GM12864 (cell line): ENCODE measurements at regions not wholly inside any gene's neighbourhood (a gene's known extent, or its start where the extent isn't known, plus 50 kb on each side); places are given as distances from the start of the nearest gene placed in this dataset.

Experiments
- DNase-seq: peaks from one replicate; pipeline ENCODE4 v3.0.0-alpha.2; 2011; ENCODE audit warnings: low read depth
- H3K4me3 ChIP-seq: 2 replicates; pipeline ENCODE4 v1.5.1; 2011; ENCODE audit warnings: mild to moderate bottlenecking, low read depth, low read length, control low read depth
- TF ChIP-seq, protein P1 (sequence below): IDR thresholded peaks from 2 replicates; pipeline ENCODE4 v1.5.1; 2011; ENCODE audit warnings: low read depth, mild to moderate bottlenecking, moderate library complexity, low read length, control low read depth, inconsistent platforms; ENCODE audit errors: missing control alignments

DNA sequence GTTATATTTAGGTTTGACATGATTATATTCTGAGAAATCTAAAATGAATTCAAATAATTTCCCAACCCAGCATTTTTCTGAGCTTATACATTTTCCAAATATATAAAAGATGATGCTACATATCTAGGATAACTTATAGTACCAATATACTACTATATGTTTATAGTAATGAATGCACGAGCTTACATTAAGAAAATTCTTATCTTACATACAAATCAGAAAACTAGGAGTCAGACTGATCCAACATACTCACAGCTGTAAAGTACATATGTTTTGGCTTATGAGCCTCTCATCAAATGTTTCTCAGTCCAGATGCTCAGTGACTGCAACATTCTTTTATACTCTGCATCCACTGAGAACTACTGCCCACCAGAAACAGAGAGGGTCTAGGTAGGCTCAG is 491.3 kb upstream of the KLF12 start:
- no peak overlapping the region for H3K4me3 ChIP-seq
- TF ChIP-seq, protein P1, sequence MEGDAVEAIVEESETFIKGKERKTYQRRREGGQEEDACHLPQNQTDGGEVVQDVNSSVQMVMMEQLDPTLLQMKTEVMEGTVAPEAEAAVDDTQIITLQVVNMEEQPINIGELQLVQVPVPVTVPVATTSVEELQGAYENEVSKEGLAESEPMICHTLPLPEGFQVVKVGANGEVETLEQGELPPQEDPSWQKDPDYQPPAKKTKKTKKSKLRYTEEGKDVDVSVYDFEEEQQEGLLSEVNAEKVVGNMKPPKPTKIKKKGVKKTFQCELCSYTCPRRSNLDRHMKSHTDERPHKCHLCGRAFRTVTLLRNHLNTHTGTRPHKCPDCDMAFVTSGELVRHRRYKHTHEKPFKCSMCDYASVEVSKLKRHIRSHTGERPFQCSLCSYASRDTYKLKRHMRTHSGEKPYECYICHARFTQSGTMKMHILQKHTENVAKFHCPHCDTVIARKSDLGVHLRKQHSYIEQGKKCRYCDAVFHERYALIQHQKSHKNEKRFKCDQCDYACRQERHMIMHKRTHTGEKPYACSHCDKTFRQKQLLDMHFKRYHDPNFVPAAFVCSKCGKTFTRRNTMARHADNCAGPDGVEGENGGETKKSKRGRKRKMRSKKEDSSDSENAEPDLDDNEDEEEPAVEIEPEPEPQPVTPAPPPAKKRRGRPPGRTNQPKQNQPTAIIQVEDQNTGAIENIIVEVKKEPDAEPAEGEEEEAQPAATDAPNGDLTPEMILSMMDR: no peak
- DNase-seq: no peak

DNA sequence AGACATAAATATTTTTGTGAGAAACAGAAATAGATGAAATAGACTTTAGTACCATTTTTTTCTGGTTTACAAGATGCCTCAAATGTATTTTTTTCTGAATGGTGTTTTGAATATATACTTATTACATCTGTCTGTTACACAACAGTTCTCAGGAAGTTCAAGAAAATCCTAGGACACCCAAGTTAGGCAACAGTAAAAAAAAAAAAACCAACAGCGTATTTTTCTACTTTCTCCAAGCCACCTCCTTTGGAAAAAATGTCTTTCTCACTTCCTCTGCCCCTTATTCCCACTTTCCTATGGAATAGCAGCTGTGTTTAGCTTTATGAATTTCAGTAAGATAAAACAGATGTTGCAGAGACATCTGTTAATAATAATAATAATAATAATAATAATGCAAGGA is 489.6 kb upstream of the KLF12 start:
- H3K4me3 ChIP-seq: no peak overlapping the region
- TF ChIP-seq, protein P1: no peak
- DNase-seq: no peak

DNA sequence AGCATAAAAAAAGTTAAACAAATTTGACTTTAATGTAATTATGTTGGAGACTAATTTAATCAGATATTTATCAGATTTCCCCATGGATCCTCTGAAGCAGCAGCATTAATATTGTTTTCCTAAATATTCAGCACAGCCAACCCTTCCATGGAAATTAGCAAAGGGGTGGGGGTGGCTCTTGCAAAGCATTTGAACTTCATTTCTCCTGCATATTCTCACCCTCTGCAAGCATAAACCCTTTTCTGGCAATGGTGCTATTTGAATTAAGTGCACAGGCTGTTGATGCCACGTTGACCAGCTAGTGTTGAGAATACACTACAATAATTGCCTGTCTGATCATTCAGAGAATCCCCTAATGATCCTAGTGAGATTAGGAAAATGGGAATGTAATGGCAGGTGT is 488.1 kb upstream of the KLF12 start:
- DNase-seq: no peak
- H3K4me3 ChIP-seq: no peak overlapping the region
- TF ChIP-seq, protein P1: no peak

DNA sequence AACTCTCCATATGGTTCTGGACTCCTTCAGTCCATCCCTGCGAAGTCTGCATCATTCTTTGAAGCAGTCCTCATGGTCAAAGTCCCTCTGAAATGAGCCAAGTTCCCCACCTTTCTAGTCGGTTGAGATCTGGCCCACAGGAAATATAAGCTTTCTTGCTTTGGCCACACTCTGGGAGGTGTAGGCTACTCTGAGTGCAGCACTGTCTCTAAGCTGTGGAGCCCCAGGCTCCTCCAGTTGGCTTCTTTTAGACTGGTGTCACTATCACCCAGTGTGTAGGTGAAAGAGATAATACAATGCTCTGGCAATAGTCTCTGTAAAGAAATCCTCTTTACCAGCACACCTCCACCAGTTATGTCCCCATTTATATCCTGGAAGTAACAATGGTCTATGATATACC is 486.5 kb upstream of the KLF12 start:
- TF ChIP-seq, protein P1: no peak
- no peak overlapping the region for H3K4me3 ChIP-seq
- DNase-seq: no peak

DNA sequence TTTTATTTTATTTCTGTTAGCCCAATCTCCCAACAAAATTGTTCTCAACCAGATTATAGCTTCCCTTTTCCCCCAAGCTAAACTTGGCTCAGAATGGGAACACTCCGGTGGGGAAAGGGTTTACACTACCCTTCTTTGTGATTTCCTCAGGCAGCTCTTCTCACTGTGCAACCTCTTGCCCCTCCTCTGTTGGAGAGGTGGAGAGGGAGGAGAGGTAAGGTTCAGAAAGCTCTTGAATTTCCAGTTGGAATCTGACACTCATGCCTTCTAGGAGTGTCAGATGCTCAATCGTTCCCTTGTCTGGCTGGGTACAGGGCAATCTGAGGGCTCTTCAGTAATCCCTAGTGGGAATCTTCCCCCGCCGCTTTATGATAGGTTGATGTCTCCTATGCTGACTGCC is 486.1 kb upstream of the KLF12 start:
- TF ChIP-seq, protein P1: no peak
- DNase-seq: no peak
- H3K4me3 ChIP-seq: no peak overlapping the region

DNA sequence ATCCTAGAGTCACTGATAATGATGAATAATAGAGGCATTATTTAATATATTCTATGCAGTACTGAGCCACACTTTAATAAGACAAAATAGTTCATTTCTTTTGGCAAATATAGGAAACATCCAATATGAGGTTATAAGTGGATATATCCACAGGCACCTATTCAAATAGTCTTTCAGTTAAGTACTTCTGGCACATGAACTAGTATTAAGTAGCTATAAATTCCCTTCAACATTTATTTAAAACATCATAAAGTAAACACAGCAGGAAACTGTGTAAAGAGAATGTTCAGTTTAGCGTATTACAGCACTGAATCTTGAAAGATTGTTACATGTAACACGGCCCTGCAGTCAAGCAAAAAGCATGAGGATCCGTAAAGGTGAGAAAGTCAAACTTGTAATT is 463.3 kb upstream of the KLF12 start:
- TF ChIP-seq, protein P1: no peak
- no peak overlapping the region for H3K4me3 ChIP-seq
- DNase-seq: no peak

DNA sequence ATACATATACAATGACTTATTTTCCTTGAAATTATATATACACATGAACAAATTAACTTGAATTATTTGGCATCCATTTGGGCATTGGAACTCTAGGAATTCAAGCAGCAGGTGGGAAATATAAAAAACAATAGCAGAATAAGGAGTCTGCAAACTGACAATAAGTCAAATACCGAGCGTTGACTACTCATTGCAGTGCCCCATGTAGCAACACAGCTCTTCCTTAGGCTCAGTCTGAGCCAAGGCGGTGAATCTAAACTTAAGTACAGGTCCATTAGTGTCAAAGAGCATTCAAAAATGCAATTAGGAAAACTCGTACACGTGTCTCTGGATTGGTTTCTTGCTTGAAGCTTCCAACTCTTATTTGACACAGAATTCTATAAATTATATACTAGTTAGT is 462.5 kb upstream of the KLF12 start:
- TF ChIP-seq, protein P1: no peak
- DNase-seq: no peak
- H3K4me3 ChIP-seq: no peak overlapping the region
